IMR-90 (cell line): ENCODE measurements at regions not wholly inside any gene's neighbourhood (a gene's known extent, or its start where the extent isn't known, plus 50 kb on each side); places are given as distances from the start of the nearest gene placed in this dataset.

Experiments
- BHLHE40 ChIP-seq: fragments of 150-350 bp; IDR thresholded peaks from 2 replicates; pipeline ENCODE4 v1.6.1; 2016; ENCODE audit warnings: mild to moderate bottlenecking, low read depth, low read length
- FOS ChIP-seq: fragments of 150-350 bp; IDR thresholded peaks from 2 replicates; pipeline ENCODE4 v1.6.1; 2016; ENCODE audit warnings: low read depth, low read length
- MAFK ChIP-seq: IDR thresholded peaks from 2 replicates; pipeline ENCODE4 v1.6.1; 2012; ENCODE audit warnings: low read depth, low read length, improper control_type of control experiment
- MXI1 ChIP-seq: IDR thresholded peaks from 2 replicates; pipeline ENCODE4 v1.6.1; 2012; ENCODE audit warnings: low read depth, mild to moderate bottlenecking, low read length, moderate library complexity, borderline replicate concordance
- POLR2A ChIP-seq: IDR thresholded peaks from 2 replicates; pipeline ENCODE4 v1.6.1; 2012; ENCODE audit warnings: mild to moderate bottlenecking, low read depth, low read length
- RAD21 ChIP-seq: IDR thresholded peaks from 2 replicates; pipeline ENCODE4 v1.6.1; 2012; ENCODE audit warnings: low read length, improper control_type of control experiment
- RCOR1 ChIP-seq: IDR thresholded peaks from 2 replicates; pipeline ENCODE4 v1.6.1; 2012; ENCODE audit warnings: mild to moderate bottlenecking, low read length, improper control_type of control experiment; ENCODE audit not compliant: insufficient replicate concordance
- SMC3 ChIP-seq: fragments of 150-350 bp; IDR thresholded peaks from 2 replicates; pipeline ENCODE4 v1.6.1; 2016; ENCODE audit warnings: low read depth, mild to moderate bottlenecking, antibody characterized with exemption, low read length, moderate library complexity
- TF ChIP-seq, protein P1 (sequence below): conservative IDR thresholded peaks from 2 replicates; pipeline ENCODE4 v1.5.1; 2012; ENCODE audit warnings: mild to moderate bottlenecking, low read depth, low read length, improper control_type of control experiment
- TF ChIP-seq, protein P2 (sequence below): fragments of 150-350 bp; IDR thresholded peaks from 2 replicates; pipeline ENCODE4 v1.6.1; 2017; ENCODE audit warnings: mild to moderate bottlenecking, antibody characterized with exemption, low read length, low read depth

DNA sequence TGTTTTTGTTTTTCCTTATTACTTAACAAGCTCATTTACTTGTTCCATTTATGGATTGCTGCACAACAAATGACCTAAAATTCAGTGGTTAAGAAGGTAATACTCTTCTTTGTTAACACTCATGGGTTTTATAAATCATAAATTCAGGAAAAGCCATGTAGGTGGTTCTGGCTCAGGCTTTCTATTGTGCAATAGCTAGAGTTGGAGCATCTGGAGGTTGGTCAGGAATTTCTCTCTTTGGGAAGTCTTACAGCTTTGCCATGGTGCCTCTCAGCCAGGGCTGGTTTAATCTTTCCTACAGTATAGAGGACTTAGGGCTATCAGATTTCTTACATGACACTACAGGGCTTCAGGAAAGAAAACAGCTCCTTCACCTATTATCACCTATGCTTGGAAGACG lies 1677.1 kb downstream of the KCNT2 start:
- TF ChIP-seq, protein P1, sequence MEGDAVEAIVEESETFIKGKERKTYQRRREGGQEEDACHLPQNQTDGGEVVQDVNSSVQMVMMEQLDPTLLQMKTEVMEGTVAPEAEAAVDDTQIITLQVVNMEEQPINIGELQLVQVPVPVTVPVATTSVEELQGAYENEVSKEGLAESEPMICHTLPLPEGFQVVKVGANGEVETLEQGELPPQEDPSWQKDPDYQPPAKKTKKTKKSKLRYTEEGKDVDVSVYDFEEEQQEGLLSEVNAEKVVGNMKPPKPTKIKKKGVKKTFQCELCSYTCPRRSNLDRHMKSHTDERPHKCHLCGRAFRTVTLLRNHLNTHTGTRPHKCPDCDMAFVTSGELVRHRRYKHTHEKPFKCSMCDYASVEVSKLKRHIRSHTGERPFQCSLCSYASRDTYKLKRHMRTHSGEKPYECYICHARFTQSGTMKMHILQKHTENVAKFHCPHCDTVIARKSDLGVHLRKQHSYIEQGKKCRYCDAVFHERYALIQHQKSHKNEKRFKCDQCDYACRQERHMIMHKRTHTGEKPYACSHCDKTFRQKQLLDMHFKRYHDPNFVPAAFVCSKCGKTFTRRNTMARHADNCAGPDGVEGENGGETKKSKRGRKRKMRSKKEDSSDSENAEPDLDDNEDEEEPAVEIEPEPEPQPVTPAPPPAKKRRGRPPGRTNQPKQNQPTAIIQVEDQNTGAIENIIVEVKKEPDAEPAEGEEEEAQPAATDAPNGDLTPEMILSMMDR: no peak
- TF ChIP-seq RAD21 (no peak), SMC3 (no peak), RCOR1 (no peak), POLR2A (no peak), BHLHE40 (no peak), FOS (no peak), MXI1 (no peak), MAFK (no peak)
- TF ChIP-seq, protein P2, sequence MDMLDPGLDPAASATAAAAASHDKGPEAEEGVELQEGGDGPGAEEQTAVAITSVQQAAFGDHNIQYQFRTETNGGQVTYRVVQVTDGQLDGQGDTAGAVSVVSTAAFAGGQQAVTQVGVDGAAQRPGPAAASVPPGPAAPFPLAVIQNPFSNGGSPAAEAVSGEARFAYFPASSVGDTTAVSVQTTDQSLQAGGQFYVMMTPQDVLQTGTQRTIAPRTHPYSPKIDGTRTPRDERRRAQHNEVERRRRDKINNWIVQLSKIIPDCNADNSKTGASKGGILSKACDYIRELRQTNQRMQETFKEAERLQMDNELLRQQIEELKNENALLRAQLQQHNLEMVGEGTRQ: no peak
